KMS-11 (cell line): ENCODE measurements at regions not wholly inside any gene's neighbourhood (a gene's known extent, or its start where the extent isn't known, plus 50 kb on each side); places are given as distances from the start of the nearest gene placed in this dataset.
A peak's percentile ranks its signal among the peaks of the same experiment; 100 is the strongest.

Source experiments
- H2AFZ ChIP-seq: fragments of 200-600 bp; sonication (generic); 2 replicates; pipeline ENCODE4 v1.6.1; 2016; ENCODE audit warnings: antibody characterized with exemption, mixed run types, low read depth
- H3K27ac ChIP-seq: fragments of 200-600 bp; sonication (generic); 2 replicates; pipeline ENCODE4 v1.6.1; 2016; ENCODE audit warnings: mild to moderate bottlenecking, mixed run types
- H3K27me3 ChIP-seq: fragments of 200-600 bp; sonication (generic); 2 replicates; pipeline ENCODE4 v1.6.1; 2017; ENCODE audit warnings: mild to moderate bottlenecking, low read depth, mixed run types, moderate library complexity; ENCODE audit not compliant: insufficient read depth
- H3K36me3 ChIP-seq: fragments of 200-600 bp; sonication (generic); 2 replicates; pipeline ENCODE4 v1.6.1; 2017; ENCODE audit warnings: mild to moderate bottlenecking, mixed run types; ENCODE audit not compliant: insufficient read depth
- H3K4me1 ChIP-seq: fragments of 200-600 bp; sonication (generic); 2 replicates; pipeline ENCODE4 v1.6.1; 2016; ENCODE audit warnings: mild to moderate bottlenecking, low read depth, mixed run types; ENCODE audit not compliant: poor library complexity, severe bottlenecking
- H3K4me2 ChIP-seq: fragments of 200-600 bp; sonication (generic); 2 replicates; pipeline ENCODE4 v1.7.0; 2016; ENCODE audit warnings: mild to moderate bottlenecking, mixed run types
- H3K4me3 ChIP-seq: fragments of 200-600 bp; sonication (generic); IDR thresholded peaks from 2 replicates; pipeline ENCODE4 v1.6.1; 2017; ENCODE audit warnings: low read depth, low read length, mixed read lengths; ENCODE audit not compliant: insufficient read depth
- H3K79me2 ChIP-seq: fragments of 200-600 bp; sonication (generic); 2 replicates; pipeline ENCODE4 v1.6.1; 2016; ENCODE audit warnings: low read depth, mixed run types; ENCODE audit not compliant: insufficient read depth
- H3K9ac ChIP-seq: fragments of 200-600 bp; sonication (generic); 2 replicates; pipeline ENCODE4 v1.6.1; 2016; ENCODE audit warnings: mild to moderate bottlenecking, mixed run types
- H4K20me1 ChIP-seq: fragments of 200-600 bp; sonication (generic); 2 replicates; pipeline ENCODE4 v1.6.1; 2016; ENCODE audit warnings: mild to moderate bottlenecking, mixed run types; ENCODE audit not compliant: insufficient read depth
- CTCF ChIP-seq: fragments of 200-600 bp; sonication (generic); conservative IDR thresholded peaks from 2 replicates; pipeline ENCODE4 v1.6.1; 2017; ENCODE audit warnings: low read depth, mild to moderate bottlenecking, antibody characterized with exemption, low read length, moderate library complexity, mixed read lengths

GRCh38 chr3:144770281-144770680 is 798.7 kb downstream of the DIPK2A start:
- Histone ChIP-seq H2AFZ (no peak overlapping the region), H3K4me2 (peak overlapping the region; percentile 21; the same call in 1 of the 2 replicates), H4K20me1 (no peaks in the 10 kb centered on the region), H3K4me3 (no peak overlapping the region), H3K79me2 (no peaks in the 10 kb centered on the region), H3K36me3 (no peaks in the 10 kb centered on the region), H3K9ac (no peak overlapping the region), H3K27ac (no peak overlapping the region), H3K4me1 (peaks cover 27% of the 10 kb centered on the region), H3K27me3 (no peaks in the 10 kb centered on the region)
- TF ChIP-seq CTCF = no peak

- Histone ChIP-seq H3K27ac (no peak overlapping the region), H3K4me2 (no peak overlapping the region; the same call in 1 of the 2 replicates), H3K9ac (no peak overlapping the region), H3K4me1 (peaks cover 27% of the 10 kb centered on the region), H3K27me3 (no peaks in the 10 kb centered on the region), H3K36me3 (no peaks in the 10 kb centered on the region), H4K20me1 (no peaks in the 10 kb centered on the region), H3K4me3 (no peak overlapping the region), H2AFZ (no peak overlapping the region), H3K79me2 (no peaks in the 10 kb centered on the region)
- TF ChIP-seq CTCF = peak; percentile 64; the same call in 1 of the 2 replicates
Measured at GRCh38 chr3:144770915-144771351, 799.3 kb downstream of the DIPK2A start.

- Histone ChIP-seq H4K20me1 (no peaks in the 10 kb centered on the region), H3K4me1 (peaks cover 27% of the 10 kb centered on the region), H2AFZ (no peak overlapping the region), H3K4me3 (no peak overlapping the region), H3K79me2 (no peaks in the 10 kb centered on the region), H3K27ac (no peak overlapping the region), H3K4me2 (no peak overlapping the region), H3K27me3 (no peaks in the 10 kb centered on the region), H3K9ac (no peak overlapping the region), H3K36me3 (no peaks in the 10 kb centered on the region)
- TF ChIP-seq CTCF = no peak
Measured at GRCh38 chr3:144771381-144771870, 799.8 kb downstream of the DIPK2A start.

GRCh38 chr3:144772372-144772771 is 800.7 kb downstream of the DIPK2A start:
- Histone ChIP-seq H3K4me2 (no peak overlapping the region), H3K4me3 (no peak overlapping the region), H3K27me3 (no peaks in the 10 kb centered on the region), H4K20me1 (no peaks in the 10 kb centered on the region), H3K4me1 (peaks cover 27% of the 10 kb centered on the region), H3K79me2 (no peaks in the 10 kb centered on the region), H3K36me3 (no peaks in the 10 kb centered on the region), H3K9ac (no peak overlapping the region), H2AFZ (no peak overlapping the region), H3K27ac (no peak overlapping the region)
- no peak for TF ChIP-seq CTCF
